Natural killer cell (primary cell): ENCODE measurements at regions not wholly inside any gene's neighbourhood (a gene's known extent, or its start where the extent isn't known, plus 50 kb on each side); places are given as distances from the start of the nearest gene placed in this dataset.

Experiments
- ATAC-seq, 3 donors: fragments of 150-1000 bp in 2 of 3; fragments of 200-7000 bp in 1 of 3; cut with Tn5 transposase; 1 replicate in 1 of 3; 2 replicates in 2 of 3; pipeline ENCODE4 v1.10.0; 2021; ENCODE audit warnings: mild to moderate bottlenecking in 2 of 3, moderate library complexity in 2 of 3
- DNase-seq, 2 donors: peaks; one replicate each; pipeline versions ENCODE4 v3.0.0 to v3.0.0-alpha.2; 2013 to 2021; ENCODE audit warnings: mixed read lengths in 1 of 2
- H3K27ac ChIP-seq: one replicate; pipeline ENCODE4 v1.5.1; 2013; ENCODE audit warnings: mild to moderate bottlenecking, low read length
- H3K27me3 ChIP-seq: one replicate; pipeline ENCODE4 v1.6.1; 2013; ENCODE audit warnings: low read length; ENCODE audit not compliant: control insufficient read depth, insufficient read depth
- H3K36me3 ChIP-seq: one replicate; pipeline ENCODE4 v1.6.1; 2013; ENCODE audit warnings: low read length; ENCODE audit not compliant: control insufficient read depth, insufficient read depth
- H3K4me1 ChIP-seq: one replicate; pipeline ENCODE4 v1.6.1; 2013; ENCODE audit warnings: low read length; ENCODE audit not compliant: control insufficient read depth, insufficient read depth
- H3K4me3 ChIP-seq: one replicate; pipeline ENCODE4 v1.5.1; 2013; ENCODE audit warnings: low read length
- H3K9me3 ChIP-seq: one replicate; pipeline ENCODE4 v1.6.1; 2013; ENCODE audit warnings: low read length; ENCODE audit not compliant: control insufficient read depth, insufficient read depth
- H3K27ac Mint-ChIP-seq, 2 donors: one replicate each; pipeline ENCODE4 v1.8.0; 2022; ENCODE audit warnings: mild to moderate bottlenecking in 2 of 2, mixed read lengths in 2 of 2, moderate library complexity in 1 of 2
- H3K27me3 Mint-ChIP-seq, 2 donors: one replicate each; pipeline ENCODE4 v1.8.0; 2022; ENCODE audit warnings: low read depth in 2 of 2, mixed read lengths in 2 of 2
- H3K36me3 Mint-ChIP-seq: one replicate; pipeline ENCODE4 v1.8.0; 2022; ENCODE audit warnings: mixed read lengths
- H3K4me1 Mint-ChIP-seq, 2 donors: one replicate each; pipeline ENCODE4 v1.8.0; 2022; ENCODE audit warnings: mixed read lengths in 2 of 2
- H3K4me3 Mint-ChIP-seq: one replicate; pipeline ENCODE4 v1.8.0; 2022; ENCODE audit warnings: mild to moderate bottlenecking, moderate library complexity, mixed read lengths
- H3K9me3 Mint-ChIP-seq, 2 donors: one replicate each; pipeline ENCODE4 v1.8.0; 2022; ENCODE audit warnings: mixed read lengths in 2 of 2
- WGBS: methylation state at CpG from one replicate; pipeline ENCODE4 v1.1.7; 2013; ENCODE audit warnings: missing lambda C conversion rate; ENCODE audit not compliant: insufficient coverage; 5-methylcytosine and 5-hydroxymethylcytosine counted together
- intact Hi-C: fragments of 100-400 bp; cut with micrococcal nuclease; formaldehyde crosslinking; loops from one replicate; pipeline ENCODE4 v1.14.2; 2022
- TF ChIP-seq, protein P1 (sequence below): fragments of 200-600 bp; IDR thresholded peaks from one replicate; pipeline ENCODE4 v1.8.0; 2022; ENCODE audit warnings: antibody characterized with exemption

DNA sequence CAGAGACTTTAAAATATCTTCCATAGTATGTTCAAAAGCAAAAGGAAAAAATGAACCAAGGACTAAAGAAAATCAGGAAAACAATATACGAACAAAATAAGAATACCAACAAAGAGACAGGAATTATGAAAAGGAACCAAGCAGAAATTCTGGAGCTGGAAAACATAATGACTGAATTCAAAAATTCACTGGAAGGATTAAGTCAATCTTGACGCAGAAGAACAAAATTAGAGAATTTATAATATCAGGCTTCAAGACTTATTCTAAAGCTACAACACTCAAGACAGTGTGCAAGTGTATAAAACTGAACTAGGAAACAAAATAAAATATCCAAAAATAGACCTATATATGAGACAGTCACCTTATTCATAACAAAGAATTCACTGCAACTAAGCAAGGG is 56.9 kb upstream of the GYPC start:
- intact Hi-C loops: no loop called here
- H3K4me3 ChIP-seq: no peak overlapping the region
- H3K4me1 ChIP-seq: no peaks in the 10 kb centered on the region
- no peaks in the 10 kb centered on the region for H3K27me3 ChIP-seq
- ATAC-seq (no peak), DNase-seq (no peak)
- H3K36me3 ChIP-seq: no peaks in the 10 kb centered on the region
- no peak overlapping the region for H3K27ac ChIP-seq
- peaks cover 12 to 18% of the 10 kb centered on the region in 2 donors for H3K27me3 Mint-ChIP-seq
- H3K27ac Mint-ChIP-seq: no peak overlapping the region
- WGBS: 100% methylated on average over 1 of the region's 2 CpGs
- peaks cover 2 to 7% of the 10 kb centered on the region in 2 donors for H3K9me3 Mint-ChIP-seq
- no peaks in the 10 kb centered on the region for H3K4me1 Mint-ChIP-seq
- TF ChIP-seq, protein P1, sequence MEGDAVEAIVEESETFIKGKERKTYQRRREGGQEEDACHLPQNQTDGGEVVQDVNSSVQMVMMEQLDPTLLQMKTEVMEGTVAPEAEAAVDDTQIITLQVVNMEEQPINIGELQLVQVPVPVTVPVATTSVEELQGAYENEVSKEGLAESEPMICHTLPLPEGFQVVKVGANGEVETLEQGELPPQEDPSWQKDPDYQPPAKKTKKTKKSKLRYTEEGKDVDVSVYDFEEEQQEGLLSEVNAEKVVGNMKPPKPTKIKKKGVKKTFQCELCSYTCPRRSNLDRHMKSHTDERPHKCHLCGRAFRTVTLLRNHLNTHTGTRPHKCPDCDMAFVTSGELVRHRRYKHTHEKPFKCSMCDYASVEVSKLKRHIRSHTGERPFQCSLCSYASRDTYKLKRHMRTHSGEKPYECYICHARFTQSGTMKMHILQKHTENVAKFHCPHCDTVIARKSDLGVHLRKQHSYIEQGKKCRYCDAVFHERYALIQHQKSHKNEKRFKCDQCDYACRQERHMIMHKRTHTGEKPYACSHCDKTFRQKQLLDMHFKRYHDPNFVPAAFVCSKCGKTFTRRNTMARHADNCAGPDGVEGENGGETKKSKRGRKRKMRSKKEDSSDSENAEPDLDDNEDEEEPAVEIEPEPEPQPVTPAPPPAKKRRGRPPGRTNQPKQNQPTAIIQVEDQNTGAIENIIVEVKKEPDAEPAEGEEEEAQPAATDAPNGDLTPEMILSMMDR: no peak
- no peaks in the 10 kb centered on the region for H3K9me3 ChIP-seq
- peaks cover 20% of the 10 kb centered on the region for H3K36me3 Mint-ChIP-seq
- H3K4me3 Mint-ChIP-seq: no peak overlapping the region

DNA sequence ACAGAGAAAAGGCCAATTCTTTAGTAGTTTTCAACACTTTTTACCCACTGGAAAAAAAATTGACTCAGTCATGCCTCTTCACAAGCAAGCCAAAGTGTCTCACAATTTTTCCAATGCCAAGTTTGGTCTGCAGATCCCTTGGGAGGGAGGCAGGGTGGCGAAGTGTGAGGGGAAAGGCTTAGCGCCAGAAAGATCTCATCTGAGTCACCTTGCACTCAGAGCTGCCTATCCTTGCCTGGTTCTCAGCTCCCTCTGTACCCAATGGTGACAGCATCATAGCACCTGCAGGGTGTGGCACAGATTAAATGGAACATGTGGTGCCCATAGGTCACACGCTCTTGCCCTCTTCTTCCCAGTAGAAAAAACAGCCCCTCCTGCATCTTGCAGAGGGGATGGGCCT is 55.2 kb upstream of the GYPC start:
- no peak for DNase-seq
- intact Hi-C loops: no loop called here
- Histone ChIP-seq H3K36me3 (no peaks in the 10 kb centered on the region), H3K9me3 (no peaks in the 10 kb centered on the region), H3K4me3 (no peak overlapping the region), H3K27ac (no peak overlapping the region), H3K27me3 (no peaks in the 10 kb centered on the region), H3K4me1 (no peaks in the 10 kb centered on the region)
- Mint-ChIP-seq H3K27ac (no peak overlapping the region), H3K9me3 (peaks cover 8 to 19% of the 10 kb centered on the region in 2 donors), H3K36me3 (peaks cover 32% of the 10 kb centered on the region), H3K4me1 (no peaks in the 10 kb centered on the region), H3K4me3 (no peak overlapping the region), H3K27me3 (peaks cover 5 to 8% of the 10 kb centered on the region in 2 donors)
- ATAC-seq: no peak
- 87% methylated on average over 3 of the region's 3 CpGs for WGBS
- TF ChIP-seq, protein P1: no peak

DNA sequence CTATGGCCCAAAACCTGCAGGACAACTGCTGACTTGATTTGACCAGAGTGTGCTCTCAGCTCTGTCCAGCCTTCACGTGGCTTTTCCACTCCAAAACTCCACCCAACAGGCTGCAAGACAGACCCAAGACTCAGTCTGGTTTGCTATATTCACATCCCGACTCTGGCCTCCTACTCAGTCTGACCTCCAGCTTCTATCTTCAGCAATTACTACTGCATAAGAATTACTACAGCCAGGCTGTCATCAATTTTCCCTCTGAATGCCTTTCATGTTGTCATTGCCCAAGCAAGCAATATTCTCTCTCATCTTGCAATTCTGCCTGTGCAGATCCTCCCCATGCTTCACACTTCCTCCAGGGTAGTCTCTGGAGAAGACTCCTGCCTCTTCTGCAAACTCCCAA is 53.6 kb upstream of the GYPC start:
- H3K36me3 ChIP-seq: no peaks in the 10 kb centered on the region
- TF ChIP-seq, protein P1: no peak
- DNase-seq: no peak
- Mint-ChIP-seq H3K4me1 (no peaks in the 10 kb centered on the region), H3K4me3 (no peak overlapping the region), H3K9me3 (peaks cover 10 to 19% of the 10 kb centered on the region in 2 donors), H3K27ac (no peak overlapping the region), H3K36me3 (peaks cover 32% of the 10 kb centered on the region), H3K27me3 (peaks cover 5 to 22% of the 10 kb centered on the region in 2 donors)
- H3K9me3 ChIP-seq: no peaks in the 10 kb centered on the region
- H3K27me3 ChIP-seq: no peaks in the 10 kb centered on the region
- no peak for ATAC-seq
- no peak overlapping the region for H3K27ac ChIP-seq
- no peak overlapping the region for H3K4me3 ChIP-seq
- intact Hi-C loops: no loop called here
- WGBS: 70% methylated on average over 2 of the region's 2 CpGs
- H3K4me1 ChIP-seq: no peaks in the 10 kb centered on the region
